MM.1S (cell line): ENCODE measurements at regions not wholly inside any gene's neighbourhood (a gene's known extent, or its start where the extent isn't known, plus 50 kb on each side); places are given as distances from the start of the nearest gene placed in this dataset.

ENCODE experiments used
- EZH2 ChIP-seq: fragments of 300-600 bp; sonication (generic); optimal IDR thresholded peaks from 2 replicates; pipeline ENCODE3; 2017; ENCODE audit warnings: low read depth, mild to moderate bottlenecking, antibody characterized with exemption, low read length, mixed read lengths
- EZH2phosphoT487 ChIP-seq: fragments of 300-600 bp; sonication (generic); IDR thresholded peaks from 2 replicates; pipeline ENCODE4 v1.6.1; 2018; ENCODE audit warnings: antibody characterized with exemption, low read length
- TF ChIP-seq, protein P1 (sequence below): fragments of 300-600 bp; sonication (generic); IDR thresholded peaks from 2 replicates; pipeline ENCODE4 v1.5.1; 2016; ENCODE audit warnings: antibody characterized with exemption, low read length, mixed read lengths

DNA sequence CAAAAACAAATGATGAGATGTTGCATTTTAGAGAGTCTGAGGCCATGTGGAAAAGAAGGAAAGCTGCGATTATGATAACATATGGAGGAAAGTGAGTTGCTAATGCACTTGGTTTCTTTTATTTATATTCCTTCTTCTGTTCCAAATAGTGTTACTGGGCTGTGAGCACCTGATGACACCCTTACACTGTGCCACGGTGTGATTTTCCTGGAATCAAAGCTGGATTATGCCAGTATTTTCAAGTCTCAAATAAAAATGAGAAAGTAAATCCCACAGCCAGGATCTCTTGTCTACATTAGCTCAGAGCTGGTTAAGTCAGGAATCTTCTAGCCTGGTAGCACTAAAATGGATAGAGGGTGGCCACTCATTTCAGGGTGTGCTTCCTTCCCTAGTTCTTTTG is 670.8 kb downstream of the TDRD15 start:
- TF ChIP-seq, protein P1, sequence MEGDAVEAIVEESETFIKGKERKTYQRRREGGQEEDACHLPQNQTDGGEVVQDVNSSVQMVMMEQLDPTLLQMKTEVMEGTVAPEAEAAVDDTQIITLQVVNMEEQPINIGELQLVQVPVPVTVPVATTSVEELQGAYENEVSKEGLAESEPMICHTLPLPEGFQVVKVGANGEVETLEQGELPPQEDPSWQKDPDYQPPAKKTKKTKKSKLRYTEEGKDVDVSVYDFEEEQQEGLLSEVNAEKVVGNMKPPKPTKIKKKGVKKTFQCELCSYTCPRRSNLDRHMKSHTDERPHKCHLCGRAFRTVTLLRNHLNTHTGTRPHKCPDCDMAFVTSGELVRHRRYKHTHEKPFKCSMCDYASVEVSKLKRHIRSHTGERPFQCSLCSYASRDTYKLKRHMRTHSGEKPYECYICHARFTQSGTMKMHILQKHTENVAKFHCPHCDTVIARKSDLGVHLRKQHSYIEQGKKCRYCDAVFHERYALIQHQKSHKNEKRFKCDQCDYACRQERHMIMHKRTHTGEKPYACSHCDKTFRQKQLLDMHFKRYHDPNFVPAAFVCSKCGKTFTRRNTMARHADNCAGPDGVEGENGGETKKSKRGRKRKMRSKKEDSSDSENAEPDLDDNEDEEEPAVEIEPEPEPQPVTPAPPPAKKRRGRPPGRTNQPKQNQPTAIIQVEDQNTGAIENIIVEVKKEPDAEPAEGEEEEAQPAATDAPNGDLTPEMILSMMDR = no peak
- TF ChIP-seq EZH2 = no peak
- TF ChIP-seq EZH2phosphoT487 = no peak
